CD4-positive, alpha-beta T cell (primary cell): ENCODE measurements at regions not wholly inside any gene's neighbourhood (a gene's known extent, or its start where the extent isn't known, plus 50 kb on each side); places are given as distances from the start of the nearest gene placed in this dataset.

ENCODE experiments used
- ATAC-seq: fragments of 200-7000 bp; cut with Tn5 transposase; one replicate; pipeline ENCODE4 v1.10.0; 2022; ENCODE audit warnings: mild to moderate bottlenecking; ENCODE audit not compliant: poor library complexity
- CTCF ChIA-PET: fragments of 350-600 bp; sonication (Branson Sonifier 250); formaldehyde crosslinking; loops from one replicate; lab custom pipeline; 2021; ENCODE audit warnings: antibody characterized with exemption, inconsistent platforms; lab: Charles Lee
- POLR2A ChIA-PET: fragments of 350-600 bp; sonication (Branson Sonifier 250); formaldehyde crosslinking; loops from one replicate; lab custom pipeline; 2021; ENCODE audit warnings: antibody characterized with exemption, inconsistent platforms; lab: Charles Lee
- DNase-seq, 14 experiments: peaks; one replicate each; pipeline ENCODE4 v3.0.0-alpha.2; 2013 to 2020; ENCODE audit warnings: mixed read lengths in 2 of 14
- H3K27ac ChIP-seq, 2 donors: one replicate each; pipeline versions ENCODE4 v1.5.1 to v1.7.0; 2013; ENCODE audit warnings: low read length in 2 of 2, low read depth in 1 of 2, mild to moderate bottlenecking in 1 of 2
- H3K27me3 ChIP-seq, 2 experiments: 1 replicate in 1 of 2; 2 replicates in 1 of 2; pipeline versions ENCODE4 v1.6.1 to v1.7.0; 2013; ENCODE audit warnings: low read length in 2 of 2, control low read depth in 1 of 2, mild to moderate bottlenecking in 1 of 2, moderate library complexity in 1 of 2; ENCODE audit not compliant: insufficient read depth in 2 of 2, control insufficient read depth in 1 of 2
- H3K36me3 ChIP-seq: one replicate; pipeline ENCODE4 v1.6.1; 2013; ENCODE audit warnings: low read length, control low read depth; ENCODE audit not compliant: insufficient read depth
- H3K4me1 ChIP-seq: one replicate; pipeline ENCODE4 v1.6.1; 2013; ENCODE audit warnings: low read length, control low read depth; ENCODE audit not compliant: insufficient read depth
- H3K4me3 ChIP-seq: one replicate; pipeline ENCODE4 v1.5.1; 2013; ENCODE audit warnings: mild to moderate bottlenecking, low read length, moderate library complexity
- H3K9me3 ChIP-seq, 2 experiments: 1 replicate in 1 of 2; 2 replicates in 1 of 2; pipeline versions ENCODE4 v1.6.1 to v1.7.0; 2013; ENCODE audit warnings: low read length in 2 of 2, mild to moderate bottlenecking in 2 of 2, control low read depth in 1 of 2, moderate library complexity in 1 of 2; ENCODE audit not compliant: control insufficient read depth in 1 of 2, insufficient read depth in 1 of 2
- H3K27ac Mint-ChIP-seq: one replicate; pipeline ENCODE4 v1.8.0; 2020; ENCODE audit warnings: mixed read lengths
- H3K27me3 Mint-ChIP-seq: one replicate; pipeline ENCODE4 v1.8.0; 2021; ENCODE audit warnings: mixed read lengths
- H3K36me3 Mint-ChIP-seq: one replicate; pipeline ENCODE4 v1.8.0; 2021; ENCODE audit warnings: low read depth, mixed read lengths
- H3K4me1 Mint-ChIP-seq: one replicate; pipeline ENCODE4 v1.8.0; 2021; ENCODE audit warnings: low read depth, mixed read lengths
- H3K4me3 Mint-ChIP-seq: one replicate; pipeline ENCODE4 v1.8.0; 2020; ENCODE audit warnings: mild to moderate bottlenecking, mixed read lengths
- H3K9me3 Mint-ChIP-seq: one replicate; pipeline ENCODE4 v1.8.0; 2020; ENCODE audit warnings: mixed read lengths
- intact Hi-C, 2 experiments: fragments of 100-400 bp; cut with DNase I in 1 of 2; cut with micrococcal nuclease in 1 of 2; formaldehyde crosslinking; loops; one replicate each; pipeline versions ENCODE4 v1.15.1 to v1.9.0; 2023 to 2025; cut with DNase I, micrococcal nuclease
- TF ChIP-seq, protein P1 (sequence below): fragments of 200-600 bp; IDR thresholded peaks from one replicate; pipeline ENCODE4 v1.8.0; 2022; ENCODE audit warnings: antibody characterized with exemption, mild to moderate bottlenecking

DNA sequence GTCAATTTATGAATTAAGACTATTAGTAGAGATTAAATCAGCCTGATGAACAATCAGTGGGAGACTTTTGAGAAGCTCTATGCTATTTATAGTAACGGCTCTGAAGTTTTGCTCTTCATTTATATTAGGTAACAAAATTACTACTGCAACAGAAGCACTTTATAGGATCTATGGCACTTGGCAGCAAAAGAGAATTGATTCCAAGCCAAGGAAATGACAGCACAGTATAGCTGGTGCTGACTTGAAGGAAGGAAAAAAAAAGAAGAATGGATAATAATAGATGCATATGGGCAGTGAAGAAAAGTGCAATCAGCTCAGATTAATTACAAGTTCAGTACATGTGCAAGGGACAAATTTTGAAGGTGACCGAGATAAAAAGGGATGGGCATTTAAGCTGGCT is 228.2 kb upstream of the PPFIA2 start:
- H3K4me3 Mint-ChIP-seq, result no peak overlapping the region
- ATAC-seq (no peak), DNase-seq (no peak)
- H3K9me3 Mint-ChIP-seq, result no peaks in the 10 kb centered on the region
- intact Hi-C loops, result loop anchor here in 1 of 2 experiments (10.0 kb wide), 1 partner anchor 193 kb away; no protein-coding TSS in a partner anchor
- H3K27me3 Mint-ChIP-seq, result no peaks in the 10 kb centered on the region
- no peaks in the 10 kb centered on the region for H3K36me3 Mint-ChIP-seq
- H3K27ac ChIP-seq, result no peak overlapping the region
- no peaks in the 10 kb centered on the region for H3K36me3 ChIP-seq
- CTCF ChIA-PET, result no interaction called here
- H3K4me1 ChIP-seq, result no peaks in the 10 kb centered on the region
- POLR2A ChIA-PET, result no interaction called here
- no peaks in the 10 kb centered on the region for H3K9me3 ChIP-seq
- H3K27me3 ChIP-seq, result no peaks in the 10 kb centered on the region
- peaks cover 1% of the 10 kb centered on the region for H3K4me1 Mint-ChIP-seq
- H3K4me3 ChIP-seq, result no peak overlapping the region
- no peak overlapping the region for H3K27ac Mint-ChIP-seq
- TF ChIP-seq, protein P1, sequence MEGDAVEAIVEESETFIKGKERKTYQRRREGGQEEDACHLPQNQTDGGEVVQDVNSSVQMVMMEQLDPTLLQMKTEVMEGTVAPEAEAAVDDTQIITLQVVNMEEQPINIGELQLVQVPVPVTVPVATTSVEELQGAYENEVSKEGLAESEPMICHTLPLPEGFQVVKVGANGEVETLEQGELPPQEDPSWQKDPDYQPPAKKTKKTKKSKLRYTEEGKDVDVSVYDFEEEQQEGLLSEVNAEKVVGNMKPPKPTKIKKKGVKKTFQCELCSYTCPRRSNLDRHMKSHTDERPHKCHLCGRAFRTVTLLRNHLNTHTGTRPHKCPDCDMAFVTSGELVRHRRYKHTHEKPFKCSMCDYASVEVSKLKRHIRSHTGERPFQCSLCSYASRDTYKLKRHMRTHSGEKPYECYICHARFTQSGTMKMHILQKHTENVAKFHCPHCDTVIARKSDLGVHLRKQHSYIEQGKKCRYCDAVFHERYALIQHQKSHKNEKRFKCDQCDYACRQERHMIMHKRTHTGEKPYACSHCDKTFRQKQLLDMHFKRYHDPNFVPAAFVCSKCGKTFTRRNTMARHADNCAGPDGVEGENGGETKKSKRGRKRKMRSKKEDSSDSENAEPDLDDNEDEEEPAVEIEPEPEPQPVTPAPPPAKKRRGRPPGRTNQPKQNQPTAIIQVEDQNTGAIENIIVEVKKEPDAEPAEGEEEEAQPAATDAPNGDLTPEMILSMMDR, result no peak

DNA sequence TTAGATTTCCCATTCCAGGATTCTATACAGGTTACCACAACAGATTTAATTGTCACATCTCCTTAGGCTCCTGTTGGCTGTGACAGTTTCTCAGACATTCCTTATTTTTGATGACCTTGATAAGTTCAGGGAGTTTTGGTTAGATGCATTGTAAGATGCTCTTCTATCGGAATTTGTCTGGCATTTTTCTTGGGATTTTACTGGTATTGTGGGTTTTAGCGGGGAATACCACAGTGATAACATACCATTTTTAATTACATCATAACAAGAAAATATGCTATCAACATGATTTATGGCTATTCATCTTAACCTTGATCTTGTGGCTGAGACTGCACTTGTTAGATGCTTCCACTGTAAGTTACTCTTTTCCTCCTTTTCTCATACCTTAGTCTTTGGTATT is 217.5 kb upstream of the PPFIA2 start:
- Mint-ChIP-seq H3K27me3 (no peaks in the 10 kb centered on the region), H3K9me3 (no peaks in the 10 kb centered on the region), H3K36me3 (no peaks in the 10 kb centered on the region), H3K4me3 (no peak overlapping the region), H3K27ac (no peak overlapping the region), H3K4me1 (no peaks in the 10 kb centered on the region)
- Histone ChIP-seq H3K4me3 (no peak overlapping the region), H3K36me3 (no peaks in the 10 kb centered on the region), H3K9me3 (no peaks in the 10 kb centered on the region), H3K27me3 (no peaks in the 10 kb centered on the region), H3K27ac (no peak overlapping the region), H3K4me1 (no peaks in the 10 kb centered on the region)
- ChIA-PET POLR2A (no interaction called here), CTCF (no interaction called here)
- ATAC-seq (no peak), DNase-seq (no peak)
- TF ChIP-seq, protein P1, result no peak
- intact Hi-C loops, result no loop called here

DNA sequence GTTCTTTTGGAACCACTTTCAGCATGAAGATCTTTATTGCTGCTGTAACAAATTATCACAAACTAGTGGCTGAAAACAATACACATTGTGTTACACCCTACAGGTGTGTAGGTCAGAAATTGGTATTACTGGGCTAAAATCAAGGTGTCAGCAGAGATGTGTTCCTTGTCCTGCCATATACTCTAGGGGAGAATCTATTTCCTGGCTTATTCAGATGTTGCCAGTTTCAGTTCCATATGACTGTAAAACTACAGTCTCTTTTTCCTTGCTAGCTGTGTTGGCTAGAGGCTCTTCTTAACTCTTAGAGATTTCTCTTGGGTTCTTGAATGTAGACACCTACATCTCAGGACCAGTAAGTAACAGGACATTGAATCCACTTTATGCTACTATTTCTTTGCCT is 215.6 kb upstream of the PPFIA2 start:
- no peak overlapping the region for H3K27ac ChIP-seq
- peaks cover 0 to 4% of the 10 kb centered on the region in 2 experiments for H3K9me3 ChIP-seq
- H3K4me1 ChIP-seq, result no peaks in the 10 kb centered on the region
- TF ChIP-seq, protein P1, result no peak
- H3K36me3 Mint-ChIP-seq, result no peaks in the 10 kb centered on the region
- no peaks in the 10 kb centered on the region for H3K27me3 ChIP-seq
- H3K27me3 Mint-ChIP-seq, result no peaks in the 10 kb centered on the region
- H3K4me3 ChIP-seq, result no peak overlapping the region
- no peaks in the 10 kb centered on the region for H3K9me3 Mint-ChIP-seq
- no peak overlapping the region for H3K27ac Mint-ChIP-seq
- no peaks in the 10 kb centered on the region for H3K36me3 ChIP-seq
- H3K4me1 Mint-ChIP-seq, result no peaks in the 10 kb centered on the region
- no peak for DNase-seq
- intact Hi-C loops, result no loop called here
- no peak overlapping the region for H3K4me3 Mint-ChIP-seq
- ATAC-seq, result no peak
- ChIA-PET CTCF (interaction anchor here (0.6 kb wide), 1 partner anchor 1705 kb away, joined by 3 read pairs; no protein-coding TSS in a partner anchor), POLR2A (no interaction called here)
